ENCODE measurements at regions not wholly inside any gene's neighbourhood (a gene's known extent, or its start where the extent isn't known, plus 50 kb on each side); places are given as distances from the start of the nearest gene placed in this dataset.

DNA sequence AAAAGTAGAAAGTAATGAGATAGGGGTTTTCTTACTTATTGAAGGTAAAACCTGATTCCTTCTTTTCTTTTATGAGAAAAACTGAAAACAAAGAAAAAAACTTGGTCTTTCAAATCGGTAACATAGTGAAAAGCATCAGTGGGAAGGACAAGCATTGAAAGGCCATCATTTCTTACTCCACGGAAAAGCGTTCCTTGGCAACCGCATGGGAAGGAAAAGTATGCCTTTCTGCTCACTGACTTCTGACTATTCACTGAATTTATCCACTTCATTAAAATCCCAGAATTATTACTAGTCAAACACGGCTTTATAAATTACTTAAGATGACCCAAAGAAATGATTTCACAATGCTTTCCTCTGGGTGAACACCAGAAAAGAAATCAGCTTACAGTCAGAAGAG, 646.7 kb downstream of the TLL1 start:
- TF ChIP-seq REST (IDR thresholded peaks at IDR 0.05; ENCODE audit: low read depth) (no peak), YY1 (IDR thresholded peaks at IDR 0.05; ENCODE audit: extremely low read depth, insufficient replicate concordance, low read depth, low read length) (no peak), POLR2A (IDR thresholded peaks at IDR 0.05; ENCODE audit: borderline replicate concordance, extremely low read depth, insufficient read depth, insufficient read length) (no peak), MAX (IDR thresholded peaks at IDR 0.05) (no peak)

Data from HCT116 (cell line).